MM.1S (cell line): ENCODE measurements at regions not wholly inside any gene's neighbourhood (a gene's known extent, or its start where the extent isn't known, plus 50 kb on each side); places are given as distances from the start of the nearest gene placed in this dataset.

Experiments used
- CTCF ChIP-seq: fragments of 300-600 bp; sonication (generic); IDR thresholded peaks from 2 replicates; pipeline ENCODE4 v1.5.1; 2016; ENCODE audit warnings: antibody characterized with exemption, low read length, mixed read lengths
- EZH2 ChIP-seq: fragments of 300-600 bp; sonication (generic); optimal IDR thresholded peaks from 2 replicates; pipeline ENCODE3; 2017; ENCODE audit warnings: low read depth, mild to moderate bottlenecking, antibody characterized with exemption, low read length, mixed read lengths
- EZH2phosphoT487 ChIP-seq: fragments of 300-600 bp; sonication (generic); IDR thresholded peaks from 2 replicates; pipeline ENCODE4 v1.6.1; 2018; ENCODE audit warnings: antibody characterized with exemption, low read length

GRCh38 chr16:66144641-66145040 is 221.8 kb upstream of the CDH5 start:
- TF ChIP-seq CTCF (no peak), EZH2phosphoT487 (no peak), EZH2 (no peak)
